CD4-positive, alpha-beta memory T cell (primary cell): ENCODE measurements at regions not wholly inside any gene's neighbourhood (a gene's known extent, or its start where the extent isn't known, plus 50 kb on each side); places are given as distances from the start of the nearest gene placed in this dataset.

Experiments
- CTCF ChIA-PET: fragments of 350-600 bp; sonication (Branson Sonifier 250); formaldehyde crosslinking; loops from one replicate; lab custom pipeline; 2021; ENCODE audit warnings: inconsistent platforms; ENCODE audit not compliant: partially characterized antibody; lab: Charles Lee
- POLR2A ChIA-PET: fragments of 350-600 bp; sonication (Branson Sonifier 250); formaldehyde crosslinking; loops from one replicate; lab custom pipeline; 2021; ENCODE audit not compliant: partially characterized antibody; lab: Charles Lee
- DNase-seq, 5 donors: peaks; one replicate each; pipeline versions ENCODE4 v3.0.0 to v3.0.0-alpha.2; 2020 to 2022; ENCODE audit warnings: mixed read lengths in 1 of 5
- H3K27ac ChIP-seq: one replicate; pipeline ENCODE4 v1.7.0; 2013; ENCODE audit warnings: low read depth, low read length
- H3K27me3 ChIP-seq: 2 replicates; pipeline ENCODE4 v1.7.0; 2013; ENCODE audit warnings: mild to moderate bottlenecking, low read length, moderate library complexity; ENCODE audit not compliant: insufficient read depth
- H3K36me3 ChIP-seq: 2 replicates; pipeline ENCODE4 v1.7.0; 2013; ENCODE audit warnings: mild to moderate bottlenecking, low read length, moderate library complexity; ENCODE audit not compliant: insufficient read depth
- H3K4me1 ChIP-seq: 2 replicates; pipeline ENCODE4 v1.7.0; 2013; ENCODE audit warnings: mild to moderate bottlenecking, low read length, moderate library complexity; ENCODE audit not compliant: insufficient read depth
- H3K4me3 ChIP-seq, 2 donors: one replicate each; pipeline ENCODE4 v1.7.0; 2013; ENCODE audit warnings: low read length in 2 of 2, mild to moderate bottlenecking in 1 of 2
- H3K9me3 ChIP-seq, 2 donors: one replicate each; pipeline ENCODE4 v1.7.0; 2013; ENCODE audit warnings: low read length in 2 of 2, control low read depth in 1 of 2; ENCODE audit not compliant: control insufficient read depth in 1 of 2
- H3K27ac Mint-ChIP-seq, 7 donors: one replicate each; pipeline ENCODE4 v1.8.0; 2020 to 2021; ENCODE audit warnings: mixed read lengths in 7 of 7, mild to moderate bottlenecking in 6 of 7, inconsistent platforms in 3 of 7, moderate library complexity in 3 of 7
- H3K27me3 Mint-ChIP-seq, 2 donors: one replicate each; pipeline ENCODE4 v1.8.0; 2020 to 2021; ENCODE audit warnings: mixed read lengths in 2 of 2
- H3K36me3 Mint-ChIP-seq, 2 donors: one replicate each; pipeline ENCODE4 v1.8.0; 2020 to 2021; ENCODE audit warnings: mixed read lengths in 2 of 2, inconsistent platforms in 1 of 2, mild to moderate bottlenecking in 1 of 2
- H3K4me1 Mint-ChIP-seq, 4 donors: one replicate each; pipeline ENCODE4 v1.8.0; 2020 to 2021; ENCODE audit warnings: mixed read lengths in 4 of 4, mild to moderate bottlenecking in 1 of 4
- H3K4me3 Mint-ChIP-seq, 8 donors: one replicate each; pipeline ENCODE4 v1.8.0; 2020 to 2021; ENCODE audit warnings: mixed read lengths in 8 of 8, mild to moderate bottlenecking in 7 of 8, moderate library complexity in 6 of 8, inconsistent platforms in 3 of 8
- H3K9me3 Mint-ChIP-seq, 8 donors: one replicate each; pipeline ENCODE4 v1.8.0; 2020 to 2021; ENCODE audit warnings: mixed read lengths in 8 of 8, mild to moderate bottlenecking in 5 of 8, inconsistent platforms in 3 of 8, moderate library complexity in 1 of 8
- intact Hi-C: fragments of 100-400 bp; cut with micrococcal nuclease; formaldehyde crosslinking; loops from one replicate; pipeline ENCODE4 v1.15.1; 2023

GRCh38 chr13:37944081-37944868, 74.7 kb upstream of the TRPC4 start:
- H3K4me3 Mint-ChIP-seq = no peak overlapping the region
- no peak overlapping the region for H3K4me3 ChIP-seq
- ChIA-PET CTCF (no interaction called here), POLR2A (no interaction called here)
- no peak overlapping the region for H3K27ac Mint-ChIP-seq
- H3K27ac ChIP-seq = no peak overlapping the region
- no peaks in the 10 kb centered on the region for H3K4me1 ChIP-seq
- H3K4me1 Mint-ChIP-seq = no peaks in the 10 kb centered on the region
- no peak for DNase-seq
- H3K36me3 Mint-ChIP-seq = no peaks in the 10 kb centered on the region
- no peaks in the 10 kb centered on the region for H3K9me3 ChIP-seq
- intact Hi-C loops = no loop called here
- no peaks in the 10 kb centered on the region for H3K27me3 Mint-ChIP-seq
- H3K27me3 ChIP-seq = no peaks in the 10 kb centered on the region
- H3K9me3 Mint-ChIP-seq = peaks cover 0 to 4% (median under 1%) of the 10 kb centered on the region in 8 donors
- no peaks in the 10 kb centered on the region for H3K36me3 ChIP-seq

DNA sequence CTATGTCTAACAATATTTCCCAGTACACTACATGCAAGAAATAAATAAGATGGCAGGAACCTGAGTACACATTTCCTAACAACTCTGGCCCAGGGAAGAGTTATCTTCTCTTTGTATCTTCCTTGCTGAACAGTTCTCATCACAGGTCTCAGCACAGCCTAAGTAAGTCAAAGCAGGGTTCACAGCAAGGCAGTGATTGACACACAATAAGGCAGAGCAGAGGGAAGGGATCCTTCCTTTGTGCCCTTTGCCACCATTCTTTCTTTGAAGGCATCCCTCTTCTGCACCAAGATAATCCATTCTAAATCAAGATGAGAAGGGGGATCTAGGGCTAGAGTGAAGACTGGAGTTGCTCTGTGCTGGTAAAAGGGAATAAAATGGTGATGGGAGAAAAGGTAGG, 73.4 kb upstream of the TRPC4 start:
- no peaks in the 10 kb centered on the region for H3K4me1 Mint-ChIP-seq
- no peak overlapping the region for H3K27ac Mint-ChIP-seq
- Histone ChIP-seq H3K27ac (no peak overlapping the region), H3K27me3 (no peaks in the 10 kb centered on the region), H3K9me3 (no peaks in the 10 kb centered on the region), H3K4me3 (no peak overlapping the region), H3K36me3 (no peaks in the 10 kb centered on the region), H3K4me1 (no peaks in the 10 kb centered on the region)
- no peak overlapping the region for H3K4me3 Mint-ChIP-seq
- DNase-seq = no peak
- intact Hi-C loops = no loop called here
- POLR2A ChIA-PET = no interaction called here
- peaks cover 0 to 4% (median 0%) of the 10 kb centered on the region in 8 donors for H3K9me3 Mint-ChIP-seq
- no peaks in the 10 kb centered on the region for H3K27me3 Mint-ChIP-seq
- CTCF ChIA-PET = no interaction called here
- H3K36me3 Mint-ChIP-seq = no peaks in the 10 kb centered on the region

DNA sequence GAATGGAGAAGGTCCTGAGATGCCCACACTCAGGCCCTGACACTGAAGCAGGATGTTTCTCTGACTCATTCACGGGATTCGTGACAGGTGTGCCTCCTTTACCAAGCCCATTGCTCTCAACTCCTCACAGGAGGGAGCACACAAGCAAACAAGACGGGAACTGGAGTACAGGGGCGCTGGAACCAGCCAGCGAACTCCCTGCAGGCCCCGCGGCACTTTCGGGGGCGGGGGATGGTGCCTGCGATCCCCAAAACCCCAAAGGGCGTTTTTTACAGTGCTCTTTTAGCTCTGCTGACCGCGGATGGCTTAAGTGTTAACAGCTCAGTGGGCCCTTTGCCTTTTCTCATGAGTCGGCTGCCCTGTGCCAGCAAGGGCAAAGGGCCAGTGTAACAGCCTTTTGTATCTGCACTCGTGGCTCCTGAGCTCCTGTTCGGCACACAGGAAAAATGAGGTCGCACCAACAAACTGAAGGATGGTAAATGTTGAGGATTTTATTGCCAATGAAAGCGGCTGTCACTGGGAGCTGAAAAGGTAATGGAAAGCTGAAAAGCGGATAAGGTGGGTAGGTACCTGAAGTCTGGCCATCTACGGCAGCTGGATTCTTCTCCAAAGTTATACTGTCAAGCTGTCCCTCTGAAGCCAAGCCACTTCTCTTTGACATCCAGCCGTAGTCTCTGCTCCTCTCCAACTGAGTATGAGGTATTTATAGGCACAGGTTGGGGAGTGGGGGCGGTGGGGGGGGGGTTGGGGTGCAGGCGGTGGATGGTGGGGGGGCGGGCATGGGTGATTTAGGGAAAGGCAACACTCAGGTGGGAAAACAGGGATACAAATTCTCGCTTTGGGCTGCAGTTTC, 65.0 kb upstream of the TRPC4 start:
- CTCF ChIA-PET = no interaction called here

GRCh38 chr13:37929308-37929707, 59.7 kb upstream of the TRPC4 start:
- Histone ChIP-seq H3K4me1 (no peaks in the 10 kb centered on the region), H3K27ac (no peak overlapping the region), H3K4me3 (no peak overlapping the region), H3K27me3 (no peaks in the 10 kb centered on the region), H3K36me3 (no peaks in the 10 kb centered on the region), H3K9me3 (no peaks in the 10 kb centered on the region)
- intact Hi-C loops = no loop called here
- Mint-ChIP-seq H3K36me3 (no peaks in the 10 kb centered on the region), H3K27ac (no peak overlapping the region), H3K27me3 (no peaks in the 10 kb centered on the region), H3K4me1 (no peaks in the 10 kb centered on the region), H3K4me3 (no peak overlapping the region), H3K9me3 (peaks cover 0 to 3% (median 0%) of the 10 kb centered on the region in 8 donors)
- no peak for DNase-seq
- ChIA-PET POLR2A (no interaction called here), CTCF (no interaction called here)

More for the DNA sequence above, 65.0 kb upstream of the TRPC4 start:
- Histone ChIP-seq H3K27ac (no peak overlapping the region), H3K9me3 (no peaks in the 10 kb centered on the region), H3K4me1 (no peaks in the 10 kb centered on the region), H3K36me3 (no peaks in the 10 kb centered on the region), H3K4me3 (no peak overlapping the region), H3K27me3 (no peaks in the 10 kb centered on the region)
- POLR2A ChIA-PET = no interaction called here
- Mint-ChIP-seq H3K9me3 (peaks cover 0 to 7% (median 2%) of the 10 kb centered on the region in 8 donors), H3K27me3 (no peaks in the 10 kb centered on the region), H3K4me1 (no peaks in the 10 kb centered on the region), H3K4me3 (no peak overlapping the region), H3K27ac (no peak overlapping the region), H3K36me3 (no peaks in the 10 kb centered on the region)
- DNase-seq = peak in 1 of 5 donors; percentile 8
- intact Hi-C loops = no loop called here

- no peaks in the 10 kb centered on the region for H3K36me3 ChIP-seq
- Mint-ChIP-seq H3K36me3 (no peaks in the 10 kb centered on the region), H3K27ac (no peak overlapping the region), H3K4me1 (no peaks in the 10 kb centered on the region), H3K9me3 (peaks cover 0 to 4% (median 0%) of the 10 kb centered on the region in 8 donors), H3K4me3 (no peak overlapping the region), H3K27me3 (no peaks in the 10 kb centered on the region)
- no peaks in the 10 kb centered on the region for H3K27me3 ChIP-seq
- intact Hi-C loops = no loop called here
- ChIA-PET CTCF (no interaction called here), POLR2A (no interaction called here)
- no peak for DNase-seq
- H3K27ac ChIP-seq = no peak overlapping the region
- no peak overlapping the region for H3K4me3 ChIP-seq
- H3K4me1 ChIP-seq = no peaks in the 10 kb centered on the region
- H3K9me3 ChIP-seq = no peaks in the 10 kb centered on the region
Measured at GRCh38 chr13:37927561-37927960, 58.0 kb upstream of the TRPC4 start.

- no peak overlapping the region for H3K27ac ChIP-seq
- Mint-ChIP-seq H3K4me3 (no peak overlapping the region), H3K36me3 (no peaks in the 10 kb centered on the region), H3K9me3 (peaks cover 0 to 4% (median 0%) of the 10 kb centered on the region in 8 donors), H3K27ac (no peak overlapping the region), H3K27me3 (no peaks in the 10 kb centered on the region), H3K4me1 (no peaks in the 10 kb centered on the region)
- no peak overlapping the region for H3K4me3 ChIP-seq
- ChIA-PET CTCF (no interaction called here), POLR2A (no interaction called here)
- DNase-seq = no peak
- intact Hi-C loops = no loop called here
- no peaks in the 10 kb centered on the region for H3K9me3 ChIP-seq
- H3K27me3 ChIP-seq = no peaks in the 10 kb centered on the region
- H3K36me3 ChIP-seq = no peaks in the 10 kb centered on the region
- H3K4me1 ChIP-seq = no peaks in the 10 kb centered on the region
Measured at GRCh38 chr13:37925878-37926473, 56.4 kb upstream of the TRPC4 start.

DNA sequence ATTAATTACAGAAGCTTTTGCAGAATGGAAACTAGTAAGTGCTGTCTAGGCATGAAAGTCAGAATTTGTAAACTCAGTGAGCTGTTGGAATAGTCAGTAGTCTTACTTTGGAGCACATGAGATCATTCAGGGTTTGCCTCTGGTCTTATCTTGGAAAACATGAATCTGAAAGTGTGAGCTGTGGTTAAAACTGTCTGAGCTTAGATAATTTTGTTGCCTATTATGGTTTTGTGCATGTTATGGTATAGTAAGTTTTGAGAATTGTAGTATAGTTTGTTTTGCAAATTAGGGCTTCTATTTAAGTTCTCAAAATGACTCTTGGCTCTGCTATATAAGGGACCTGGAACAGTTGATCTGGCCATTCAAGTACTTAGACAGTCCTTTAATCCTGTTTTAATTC, 53.7 kb upstream of the TRPC4 start:
- H3K4me1 ChIP-seq = no peaks in the 10 kb centered on the region
- CTCF ChIA-PET = no interaction called here
- no peak overlapping the region for H3K4me3 Mint-ChIP-seq
- peaks cover 0 to 3% (median 0%) of the 10 kb centered on the region in 8 donors for H3K9me3 Mint-ChIP-seq
- H3K9me3 ChIP-seq = no peaks in the 10 kb centered on the region
- DNase-seq = no peak
- H3K4me1 Mint-ChIP-seq = no peaks in the 10 kb centered on the region
- H3K36me3 Mint-ChIP-seq = no peaks in the 10 kb centered on the region
- no peaks in the 10 kb centered on the region for H3K27me3 Mint-ChIP-seq
- no peak overlapping the region for H3K27ac Mint-ChIP-seq
- POLR2A ChIA-PET = no interaction called here
- intact Hi-C loops = no loop called here
- H3K4me3 ChIP-seq = no peak overlapping the region
- H3K27ac ChIP-seq = no peak overlapping the region
- H3K36me3 ChIP-seq = no peaks in the 10 kb centered on the region
- H3K27me3 ChIP-seq = no peaks in the 10 kb centered on the region
